ENCODE measurements at regions not wholly inside any gene's neighbourhood (a gene's known extent, or its start where the extent isn't known, plus 50 kb on each side); places are given as distances from the start of the nearest gene placed in this dataset.

DNA sequence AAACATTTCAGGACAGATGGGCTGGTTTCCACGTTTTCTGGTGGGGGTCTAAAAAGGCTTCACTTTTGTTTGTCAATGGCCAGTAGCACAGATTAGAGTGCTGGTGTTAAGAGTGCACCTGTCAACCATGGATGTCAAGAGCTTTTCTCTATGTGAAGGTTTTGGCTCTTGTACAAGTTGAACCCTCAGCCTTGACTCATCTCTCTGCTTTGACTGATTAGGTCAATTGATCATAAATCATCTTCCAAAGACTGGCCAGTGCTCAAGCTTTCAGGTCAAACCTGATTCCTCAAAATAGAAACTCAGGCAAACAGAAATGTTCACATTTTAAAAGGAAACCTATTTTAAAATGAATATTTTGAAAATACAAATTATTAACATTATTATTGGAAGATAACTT, 59.6 kb upstream of the SP4 start:
- Histone ChIP-seq H3K14ac (ENCODE audit: low read length) (no peak overlapping the region), H2AK5ac (ENCODE audit: low read depth, low read length) (no peak overlapping the region), H2BK12ac (ENCODE audit: low read length) (no peak overlapping the region), H3K27ac (replicated peaks; ENCODE audit: low read length) (no peak overlapping the region), H3K4me1 (ENCODE audit: control insufficient read depth in 2 of 2, insufficient read depth in 1 of 2, low read depth in 1 of 2, low read length in 2 of 2) (peaks cover 0 to 3% of the 10 kb centered on the region in 2 donors), H2BK15ac (ENCODE audit: low read length) (no peak overlapping the region), H3K9me3 (replicated peaks in 1 of 2; ENCODE audit: control insufficient read depth in 2 of 2, insufficient read depth in 1 of 2, low read depth in 1 of 2, low read length in 2 of 2) (no peaks in the 10 kb centered on the region), H3K9ac (ENCODE audit: low read depth, low read length, poor library complexity) (no peak overlapping the region), H4K8ac (ENCODE audit: low read depth, low read length) (no peak overlapping the region), H3K23ac (ENCODE audit: low read depth, low read length, poor library complexity) (no peak overlapping the region), H3K36me3 (replicated peaks in 1 of 2; ENCODE audit: control insufficient read depth in 2 of 2, insufficient read depth in 2 of 2, low read length in 2 of 2) (no peaks in the 10 kb centered on the region), H3K4me2 (ENCODE audit: insufficient read depth, low read length, poor library complexity, severe bottlenecking) (no peak overlapping the region), H2BK5ac (ENCODE audit: low read length) (no peak overlapping the region), H4K91ac (ENCODE audit: low read depth, low read length, poor library complexity) (no peak overlapping the region), H3K18ac (ENCODE audit: low read length) (no peak overlapping the region), H2BK120ac (ENCODE audit: low read depth, low read length) (no peak overlapping the region), H3K4ac (ENCODE audit: low read length) (no peak overlapping the region), H3K79me1 (ENCODE audit: low read depth, low read length) (no peaks in the 10 kb centered on the region), H2AFZ (ENCODE audit: low read length) (no peak overlapping the region), H3K4me3 (ENCODE audit: low read length in 2 of 2) (no peak overlapping the region), H3K27me3 (ENCODE audit: control insufficient read depth in 3 of 3, insufficient read depth in 3 of 3, low read depth in 1 of 3, low read length in 3 of 3) (no peaks in the 10 kb centered on the region)
- no CpG with 5 or more reads among the region's 1 CpG for WGBS, 2 donors (ENCODE audit: extremely low coverage in 2 of 2, insufficient read length in 2 of 2, insufficient replicate concordance in 1 of 2)
- no peak for DNase-seq (ENCODE audit: low spot score)

DNA sequence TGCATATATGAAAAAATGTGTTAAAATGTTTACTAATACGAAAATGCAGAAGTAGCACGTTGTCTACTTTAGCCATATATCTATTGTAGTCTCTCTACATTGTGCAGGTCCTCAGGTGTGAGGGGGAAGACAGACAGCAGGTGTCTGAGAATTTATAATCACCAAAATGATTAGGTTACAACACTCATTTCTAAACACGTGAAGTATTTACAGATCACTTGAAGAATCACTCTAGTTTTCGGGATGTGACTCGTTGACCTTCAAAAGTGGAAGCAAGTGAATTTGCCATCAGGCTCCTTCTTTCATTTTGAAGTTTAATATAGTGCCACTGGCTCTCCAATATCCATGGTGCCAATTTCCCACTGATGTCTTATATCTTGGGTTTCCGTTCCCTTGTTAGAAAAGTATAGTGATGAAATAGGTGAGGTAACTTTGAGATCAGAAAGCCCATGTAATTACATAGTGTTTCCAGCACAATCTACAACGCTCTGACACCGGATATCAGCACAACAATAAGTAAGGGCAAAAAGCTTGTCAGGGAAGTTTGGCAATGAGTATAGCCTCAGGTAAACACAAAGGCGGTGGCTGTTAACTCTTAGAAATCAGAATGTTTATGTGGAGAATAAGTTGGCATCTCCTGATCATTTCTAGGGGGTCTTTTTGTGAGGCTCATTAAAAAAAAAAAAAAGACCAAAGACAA, 57.5 kb upstream of the SP4 start:
- Histone ChIP-seq H3K4me2 (ENCODE audit: insufficient read depth, low read length, poor library complexity, severe bottlenecking) (no peak overlapping the region), H3K9me3 (replicated peaks in 1 of 2; ENCODE audit: control insufficient read depth in 2 of 2, insufficient read depth in 1 of 2, low read depth in 1 of 2, low read length in 2 of 2) (no peaks in the 10 kb centered on the region), H3K4me3 (ENCODE audit: low read length in 2 of 2) (no peak overlapping the region), H2BK12ac (ENCODE audit: low read length) (no peak overlapping the region), H3K9ac (ENCODE audit: low read depth, low read length, poor library complexity) (no peak overlapping the region), H3K4me1 (ENCODE audit: control insufficient read depth in 2 of 2, insufficient read depth in 1 of 2, low read depth in 1 of 2, low read length in 2 of 2) (peaks cover 0 to 3% of the 10 kb centered on the region in 2 donors), H2BK120ac (ENCODE audit: low read depth, low read length) (no peak overlapping the region), H4K8ac (ENCODE audit: low read depth, low read length) (no peak overlapping the region), H3K18ac (ENCODE audit: low read length) (no peak overlapping the region), H4K91ac (ENCODE audit: low read depth, low read length, poor library complexity) (no peak overlapping the region), H3K36me3 (replicated peaks in 1 of 2; ENCODE audit: control insufficient read depth in 2 of 2, insufficient read depth in 2 of 2, low read length in 2 of 2) (no peaks in the 10 kb centered on the region), H3K4ac (ENCODE audit: low read length) (no peak overlapping the region), H2BK15ac (ENCODE audit: low read length) (no peak overlapping the region), H3K79me1 (ENCODE audit: low read depth, low read length) (no peaks in the 10 kb centered on the region), H3K27ac (replicated peaks; ENCODE audit: low read length) (no peak overlapping the region), H3K14ac (ENCODE audit: low read length) (no peak overlapping the region), H2AK5ac (ENCODE audit: low read depth, low read length) (no peak overlapping the region), H2AFZ (ENCODE audit: low read length) (no peak overlapping the region), H3K23ac (ENCODE audit: low read depth, low read length, poor library complexity) (no peak overlapping the region), H2BK5ac (ENCODE audit: low read length) (no peak overlapping the region), H3K27me3 (ENCODE audit: control insufficient read depth in 3 of 3, insufficient read depth in 3 of 3, low read depth in 1 of 3, low read length in 3 of 3) (no peaks in the 10 kb centered on the region)
- DNase-seq (ENCODE audit: low spot score): no peak
- WGBS, 2 donors (ENCODE audit: extremely low coverage in 2 of 2, insufficient read length in 2 of 2, insufficient replicate concordance in 1 of 2): no CpG with 5 or more reads among the region's 9 CpGs

DNA sequence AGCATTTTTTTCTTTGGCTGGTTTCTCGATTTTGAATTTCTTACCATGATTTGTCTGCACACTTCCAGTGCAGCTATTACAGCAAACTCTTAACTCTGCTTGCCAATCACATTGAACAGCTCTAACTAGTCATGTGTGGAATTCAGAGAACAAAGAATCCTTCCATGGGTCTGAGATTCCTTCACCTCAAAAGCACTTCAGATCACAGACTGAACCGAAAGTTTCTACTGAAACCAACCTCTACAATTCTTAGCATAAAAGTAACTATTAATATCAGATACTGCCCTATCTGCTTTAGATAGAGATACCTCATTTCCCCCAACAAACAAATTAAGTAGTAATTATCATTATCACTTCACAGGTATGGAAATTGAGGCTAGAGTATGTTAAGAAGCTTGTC, 56.5 kb upstream of the SP4 start:
- H2AFZ ChIP-seq (ENCODE audit: low read length): peak overlapping the region; percentile 39
- no peak overlapping the region for H2BK120ac ChIP-seq (ENCODE audit: low read depth, low read length)
- H4K8ac ChIP-seq (ENCODE audit: low read depth, low read length): no peak overlapping the region
- H3K4me1 ChIP-seq (ENCODE audit: control insufficient read depth in 2 of 2, insufficient read depth in 1 of 2, low read depth in 1 of 2, low read length in 2 of 2): peaks cover 0 to 3% of the 10 kb centered on the region in 2 donors
- H3K18ac ChIP-seq (ENCODE audit: low read length): no peak overlapping the region
- H3K79me1 ChIP-seq (ENCODE audit: low read depth, low read length): no peaks in the 10 kb centered on the region
- peak; percentile 24 for DNase-seq (ENCODE audit: low spot score)
- no peak overlapping the region for H2AK5ac ChIP-seq (ENCODE audit: low read depth, low read length)
- H2BK12ac ChIP-seq (ENCODE audit: low read length): no peak overlapping the region
- H4K91ac ChIP-seq (ENCODE audit: low read depth, low read length, poor library complexity): no peak overlapping the region
- H3K4ac ChIP-seq (ENCODE audit: low read length): no peak overlapping the region
- H3K4me3 ChIP-seq (ENCODE audit: low read length in 2 of 2): no peak overlapping the region
- WGBS, 2 donors (ENCODE audit: extremely low coverage in 2 of 2, insufficient read length in 2 of 2, insufficient replicate concordance in 1 of 2): no CpG with 5 or more reads among the region's 2 CpGs
- H3K27ac ChIP-seq (replicated peaks; ENCODE audit: low read length): peak overlapping the region; percentile 71
- peaks cover 0 to 1% of the 10 kb centered on the region in 2 donors for H3K9me3 ChIP-seq (replicated peaks in 1 of 2; ENCODE audit: control insufficient read depth in 2 of 2, insufficient read depth in 1 of 2, low read depth in 1 of 2, low read length in 2 of 2)
- no peaks in the 10 kb centered on the region for H3K36me3 ChIP-seq (replicated peaks in 1 of 2; ENCODE audit: control insufficient read depth in 2 of 2, insufficient read depth in 2 of 2, low read length in 2 of 2)
- no peak overlapping the region for H2BK15ac ChIP-seq (ENCODE audit: low read length)
- H3K4me2 ChIP-seq (ENCODE audit: insufficient read depth, low read length, poor library complexity, severe bottlenecking): no peak overlapping the region
- no peak overlapping the region for H3K9ac ChIP-seq (ENCODE audit: low read depth, low read length, poor library complexity)
- no peaks in the 10 kb centered on the region for H3K27me3 ChIP-seq (ENCODE audit: control insufficient read depth in 3 of 3, insufficient read depth in 3 of 3, low read depth in 1 of 3, low read length in 3 of 3)
- H2BK5ac ChIP-seq (ENCODE audit: low read length): no peak overlapping the region
- H3K14ac ChIP-seq (ENCODE audit: low read length): no peak overlapping the region
- no peak overlapping the region for H3K23ac ChIP-seq (ENCODE audit: low read depth, low read length, poor library complexity)

DNA sequence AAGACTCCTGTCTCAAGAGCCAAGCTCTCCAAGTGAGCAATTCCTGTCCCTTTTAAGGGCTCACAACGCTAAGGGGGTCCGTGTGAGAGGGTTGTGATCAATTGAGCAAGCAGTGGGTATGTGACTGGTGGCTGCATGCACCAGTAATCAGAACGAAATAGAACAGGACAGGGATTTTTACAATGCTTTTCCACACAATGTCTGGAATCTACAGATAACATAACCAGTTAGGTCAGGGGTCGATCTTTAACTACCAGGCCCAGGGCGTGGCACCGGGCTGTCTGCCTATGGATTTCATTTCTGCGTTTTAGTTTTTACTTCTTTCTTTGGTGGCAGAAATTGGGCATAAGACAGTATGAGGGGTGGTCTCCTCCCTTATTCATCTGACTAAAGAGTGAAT, 54.9 kb upstream of the SP4 start:
- Histone ChIP-seq H3K4me3 (ENCODE audit: low read length in 2 of 2) (no peak overlapping the region), H3K9ac (ENCODE audit: low read depth, low read length, poor library complexity) (no peak overlapping the region), H2AFZ (ENCODE audit: low read length) (no peak overlapping the region), H3K27ac (replicated peaks; ENCODE audit: low read length) (no peak overlapping the region), H4K91ac (ENCODE audit: low read depth, low read length, poor library complexity) (no peak overlapping the region), H3K4me1 (ENCODE audit: control insufficient read depth in 2 of 2, insufficient read depth in 1 of 2, low read depth in 1 of 2, low read length in 2 of 2) (peaks cover 0 to 3% of the 10 kb centered on the region in 2 donors), H2BK15ac (ENCODE audit: low read length) (no peak overlapping the region), H2BK12ac (ENCODE audit: low read length) (no peak overlapping the region), H3K14ac (ENCODE audit: low read length) (no peak overlapping the region), H3K4me2 (ENCODE audit: insufficient read depth, low read length, poor library complexity, severe bottlenecking) (no peak overlapping the region), H2AK5ac (ENCODE audit: low read depth, low read length) (no peak overlapping the region), H3K36me3 (replicated peaks in 1 of 2; ENCODE audit: control insufficient read depth in 2 of 2, insufficient read depth in 2 of 2, low read length in 2 of 2) (no peaks in the 10 kb centered on the region), H3K27me3 (ENCODE audit: control insufficient read depth in 3 of 3, insufficient read depth in 3 of 3, low read depth in 1 of 3, low read length in 3 of 3) (no peaks in the 10 kb centered on the region), H2BK120ac (ENCODE audit: low read depth, low read length) (no peak overlapping the region), H3K9me3 (replicated peaks in 1 of 2; ENCODE audit: control insufficient read depth in 2 of 2, insufficient read depth in 1 of 2, low read depth in 1 of 2, low read length in 2 of 2) (peaks cover 0 to 4% of the 10 kb centered on the region in 2 donors), H3K18ac (ENCODE audit: low read length) (no peak overlapping the region), H3K23ac (ENCODE audit: low read depth, low read length, poor library complexity) (no peak overlapping the region), H3K79me1 (ENCODE audit: low read depth, low read length) (no peaks in the 10 kb centered on the region), H3K4ac (ENCODE audit: low read length) (no peak overlapping the region), H2BK5ac (ENCODE audit: low read length) (no peak overlapping the region), H4K8ac (ENCODE audit: low read depth, low read length) (no peak overlapping the region)
- no peak for DNase-seq (ENCODE audit: low spot score)
- WGBS, 2 donors (ENCODE audit: extremely low coverage in 2 of 2, insufficient read length in 2 of 2, insufficient replicate concordance in 1 of 2): no CpG with 5 or more reads among the region's 7 CpGs
